Skin epidermis (tissue), 12 donors: ENCODE measurements at regions not wholly inside any gene's neighbourhood (a gene's known extent, or its start where the extent isn't known, plus 50 kb on each side); places are given as distances from the start of the nearest gene placed in this dataset.

Experiments
- H3K27ac ChIP-seq, 21 experiments: fragments of 200-600 bp; sonication (generic) in 11 of 21; one replicate each; pipeline ENCODE4 v1.5.0; 2020; ENCODE audit warnings: mild to moderate bottlenecking in 3 of 21, inconsistent platforms in 2 of 21, moderate library complexity in 2 of 21
- H3K4me3 ChIP-seq, 7 experiments: fragments of 200-600 bp; sonication (generic) in 2 of 7; one replicate each; pipeline ENCODE4 v1.5.0; 2020; ENCODE audit warnings: inconsistent platforms in 2 of 7, mild to moderate bottlenecking in 2 of 7, moderate library complexity in 1 of 7

GRCh38 chr19:28427376-28428083 is 785.4 kb downstream of the UQCRFS1 start:
- H3K27ac ChIP-seq = no peak overlapping the region
- no peak overlapping the region for H3K4me3 ChIP-seq

DNA sequence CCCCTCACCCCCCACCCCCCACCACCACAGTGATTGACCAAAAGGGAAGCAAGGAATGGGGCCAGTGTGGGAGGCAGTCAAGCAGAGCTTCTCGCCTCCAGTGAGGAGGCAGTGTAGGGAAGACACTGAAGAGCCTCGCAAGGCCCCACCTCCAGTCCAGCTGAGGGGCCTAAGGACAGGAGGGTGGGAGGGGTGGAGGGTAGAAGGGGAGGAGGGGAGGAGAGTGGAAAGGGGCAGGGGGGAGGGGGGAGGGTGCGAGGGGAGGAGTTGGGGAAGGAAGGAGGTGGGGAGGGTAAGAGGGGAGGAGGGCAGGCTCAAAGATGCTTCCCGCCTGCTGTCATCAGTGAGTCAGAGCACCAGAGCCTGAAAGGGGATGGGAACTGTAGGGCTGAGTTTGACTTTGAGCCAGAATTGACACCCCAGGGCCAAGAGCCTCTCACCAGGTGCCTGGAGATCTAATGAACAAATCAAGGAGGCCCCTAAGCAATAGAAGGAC is 786.2 kb downstream of the UQCRFS1 start:
- Histone ChIP-seq H3K27ac (no peak overlapping the region), H3K4me3 (no peak overlapping the region)

- Histone ChIP-seq H3K4me3 (no peak overlapping the region), H3K27ac (no peak overlapping the region)
Observed at GRCh38 chr19:28426110-28426729, 786.7 kb downstream of the UQCRFS1 start.

GRCh38 chr19:28425046-28425931 is 787.7 kb downstream of the UQCRFS1 start:
- Histone ChIP-seq H3K27ac (no peak overlapping the region), H3K4me3 (no peak overlapping the region)

- Histone ChIP-seq H3K4me3 (no peak overlapping the region), H3K27ac (no peak overlapping the region)
Observed at GRCh38 chr19:28424662-28425045, 788.3 kb downstream of the UQCRFS1 start.

DNA sequence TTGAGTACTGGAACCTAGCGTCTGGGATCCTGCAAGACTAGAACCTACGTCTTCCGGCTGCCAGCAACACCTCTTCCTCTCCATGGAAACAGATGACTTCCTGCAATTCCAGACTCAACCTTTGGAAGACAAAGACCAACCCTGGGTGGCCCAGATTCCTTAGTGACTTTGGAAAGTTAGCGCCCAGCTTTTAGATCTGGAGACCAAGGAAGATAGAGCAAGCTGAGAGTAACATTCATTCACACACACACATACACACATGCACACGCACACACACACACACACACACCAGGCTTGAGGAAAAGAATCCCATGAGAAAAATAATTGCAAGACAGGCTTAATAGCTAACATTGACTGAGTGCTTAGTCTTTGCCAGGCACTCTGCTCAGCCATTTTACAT is 788.9 kb downstream of the UQCRFS1 start:
- Histone ChIP-seq H3K4me3 (no peak overlapping the region), H3K27ac (no peak overlapping the region)

DNA sequence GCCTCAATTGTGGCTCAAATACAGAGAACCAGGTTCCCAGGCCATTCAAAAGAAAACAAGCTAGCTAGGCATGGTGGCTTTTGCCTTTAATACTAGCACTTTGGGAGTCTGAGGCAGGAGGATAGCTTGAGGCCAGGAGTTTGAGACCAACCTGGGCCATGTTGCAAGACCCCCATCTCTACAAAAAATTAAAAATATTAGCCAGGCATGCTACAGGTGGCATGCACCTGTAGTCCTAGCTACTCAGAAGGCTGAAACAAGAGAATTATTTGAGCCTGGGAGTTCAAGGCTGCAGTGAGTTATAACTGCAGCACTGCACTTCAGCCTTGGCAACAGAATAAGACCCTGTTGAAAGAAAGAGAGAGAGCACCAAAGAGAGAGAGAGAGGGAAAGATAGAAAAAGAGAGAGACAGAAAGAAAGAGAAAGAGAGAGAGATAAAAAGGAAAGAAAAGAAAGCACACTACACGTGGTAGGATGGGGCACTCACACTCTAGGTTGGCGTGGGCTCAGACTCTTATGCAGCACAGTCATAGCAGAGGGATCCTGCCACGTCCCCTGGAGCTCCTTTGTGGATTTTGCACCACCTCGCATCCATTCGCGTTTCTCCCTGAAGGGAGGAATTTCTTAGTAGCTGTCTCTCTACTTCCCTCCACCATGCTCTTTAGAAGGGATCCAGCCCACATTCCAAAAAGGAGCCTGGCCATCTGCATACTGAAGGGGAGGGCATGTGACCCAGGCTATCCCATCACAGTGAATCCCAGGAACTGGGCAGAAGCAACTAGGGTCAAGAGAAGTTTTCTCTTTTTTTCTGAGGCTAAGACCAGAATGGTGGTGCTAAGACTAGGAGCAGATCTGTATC is 789.9 kb downstream of the UQCRFS1 start:
- no peak overlapping the region for H3K4me3 ChIP-seq
- H3K27ac ChIP-seq = no peak overlapping the region

DNA sequence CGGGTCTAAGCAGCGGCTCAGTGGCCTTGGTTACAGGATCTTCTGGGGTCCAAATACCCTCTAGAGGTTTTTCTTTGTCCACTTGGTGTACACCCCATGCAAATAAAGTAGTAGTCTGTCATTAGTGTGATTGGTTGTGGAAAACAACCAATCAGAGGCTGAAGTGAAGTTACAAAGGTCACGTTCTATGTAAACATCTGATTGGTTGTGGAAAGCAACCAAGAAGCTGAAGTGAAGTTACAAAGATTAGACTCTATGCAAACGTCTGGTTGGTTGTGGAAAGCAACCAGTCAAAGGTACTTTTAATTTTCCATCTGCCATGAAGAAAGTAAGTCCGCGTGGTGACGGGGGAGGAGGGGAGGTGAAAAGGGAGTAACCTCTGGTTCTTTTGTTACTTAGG is 790.9 kb downstream of the UQCRFS1 start:
- Histone ChIP-seq H3K4me3 (no peak overlapping the region), H3K27ac (no peak overlapping the region)

DNA sequence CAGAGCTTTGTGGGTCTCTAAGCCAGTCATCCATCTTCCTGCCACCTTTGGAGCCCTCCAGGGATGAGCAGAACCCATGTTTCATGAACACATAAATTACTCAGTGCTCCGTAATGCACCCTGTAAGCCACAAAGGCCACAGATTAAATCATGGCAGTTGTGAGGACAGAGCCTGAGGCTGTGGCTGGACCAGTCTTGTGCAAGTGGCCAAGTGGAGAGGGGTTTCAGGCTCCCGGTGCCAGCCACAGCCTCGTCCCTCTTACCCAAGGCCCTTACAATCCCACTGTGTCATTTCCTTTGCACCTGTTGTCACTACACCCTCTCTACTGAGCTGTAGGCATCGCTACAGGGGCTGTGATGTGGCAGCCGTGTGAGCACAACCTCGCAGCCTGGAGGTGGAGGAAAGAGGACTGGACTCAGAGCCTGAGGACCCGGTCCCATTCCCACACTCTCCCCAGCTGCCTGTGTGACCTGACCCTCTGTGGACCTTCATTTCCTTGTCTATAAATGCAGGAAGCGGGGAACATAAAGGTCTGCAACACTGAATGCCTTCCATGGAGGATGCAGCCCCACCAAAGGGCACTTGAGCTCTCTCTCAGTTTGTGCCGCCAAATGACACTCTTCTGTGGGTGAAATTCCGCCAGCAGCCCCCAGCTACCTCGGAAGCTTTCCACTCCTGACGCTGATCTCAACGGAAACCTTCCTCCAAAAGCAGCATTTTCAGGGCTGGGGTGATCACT is 792.0 kb downstream of the UQCRFS1 start:
- Histone ChIP-seq H3K4me3 (no peak overlapping the region), H3K27ac (no peak overlapping the region)

GRCh38 chr19:28419312-28419711 is 793.6 kb downstream of the UQCRFS1 start:
- Histone ChIP-seq H3K4me3 (no peak overlapping the region), H3K27ac (no peak overlapping the region)

- H3K4me3 ChIP-seq = no peak overlapping the region
- no peak overlapping the region for H3K27ac ChIP-seq
Observed at GRCh38 chr19:28417361-28417760, 795.6 kb downstream of the UQCRFS1 start.

DNA sequence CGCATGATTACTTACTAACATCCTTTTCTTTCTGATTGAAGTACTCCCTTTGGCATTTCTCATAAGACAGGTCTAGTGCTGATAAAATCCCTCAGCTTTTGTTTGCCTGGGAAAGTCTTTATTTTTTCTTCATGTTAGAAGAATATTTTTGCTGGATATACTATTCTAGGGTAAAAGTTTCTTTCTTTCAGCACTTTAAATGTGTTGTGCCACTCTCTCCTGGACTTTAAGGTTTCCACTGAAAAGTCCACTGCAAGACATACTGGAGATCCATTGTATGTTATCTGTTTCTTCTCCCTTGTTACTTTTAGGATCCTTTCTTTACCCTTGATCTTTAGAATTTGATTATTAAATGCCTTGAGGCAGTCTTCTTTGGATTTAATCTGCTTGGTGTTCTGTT is 796.7 kb downstream of the UQCRFS1 start:
- Histone ChIP-seq H3K27ac (no peak overlapping the region), H3K4me3 (no peak overlapping the region)

DNA sequence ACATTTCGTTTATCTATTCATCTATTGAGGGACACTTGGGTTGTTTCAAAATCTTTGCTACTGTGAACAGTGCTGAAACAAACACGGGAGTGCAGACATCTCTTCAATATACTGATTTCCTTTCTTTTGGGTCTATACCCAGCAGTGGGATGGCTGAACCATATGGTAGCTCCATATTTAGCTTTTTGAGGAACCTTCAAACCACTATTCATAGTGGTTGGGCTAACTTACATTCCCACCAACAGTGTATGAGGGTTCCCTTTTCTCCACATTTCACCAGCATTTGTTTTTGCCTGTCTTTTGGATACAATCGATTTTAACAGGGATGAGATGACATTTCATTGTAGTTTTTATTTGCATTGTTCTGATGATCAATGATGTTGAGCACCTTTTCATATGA is 798.2 kb downstream of the UQCRFS1 start:
- no peak overlapping the region for H3K27ac ChIP-seq
- H3K4me3 ChIP-seq = no peak overlapping the region

DNA sequence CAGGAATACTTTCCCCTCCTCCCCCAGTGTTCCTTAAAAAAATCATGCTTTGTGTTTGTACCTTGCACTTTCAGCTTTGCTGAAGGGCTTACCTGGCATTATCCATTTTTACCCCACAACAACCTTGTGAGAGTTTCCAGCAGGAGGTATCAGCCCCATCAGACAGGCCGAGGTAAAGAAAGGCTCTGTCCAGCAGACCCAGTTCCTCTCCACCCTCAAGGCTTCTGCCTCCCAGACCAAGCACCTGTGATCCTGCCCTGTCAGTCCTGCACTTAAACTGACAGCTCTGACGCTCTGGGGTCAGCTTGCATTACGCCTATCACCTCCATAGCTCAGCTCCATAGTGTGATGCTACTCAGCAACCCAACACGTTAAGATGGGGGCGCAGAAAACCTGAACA is 803.1 kb downstream of the UQCRFS1 start:
- Histone ChIP-seq H3K27ac (no peak overlapping the region), H3K4me3 (no peak overlapping the region)

- H3K4me3 ChIP-seq = no peak overlapping the region
Observed at GRCh38 chr19:28406966-28407365, 806.0 kb downstream of the UQCRFS1 start.

GRCh38 chr19:28405346-28405742 is 807.6 kb downstream of the UQCRFS1 start:
- Histone ChIP-seq H3K27ac (no peak overlapping the region), H3K4me3 (no peak overlapping the region)

More at GRCh38 chr19:28406966-28407365, 806.0 kb downstream of the UQCRFS1 start:
- H3K27ac ChIP-seq = no peak overlapping the region

- H3K27ac ChIP-seq = no peak overlapping the region
- H3K4me3 ChIP-seq = no peak overlapping the region
Observed at GRCh38 chr19:28404472-28404871, 808.5 kb downstream of the UQCRFS1 start.

DNA sequence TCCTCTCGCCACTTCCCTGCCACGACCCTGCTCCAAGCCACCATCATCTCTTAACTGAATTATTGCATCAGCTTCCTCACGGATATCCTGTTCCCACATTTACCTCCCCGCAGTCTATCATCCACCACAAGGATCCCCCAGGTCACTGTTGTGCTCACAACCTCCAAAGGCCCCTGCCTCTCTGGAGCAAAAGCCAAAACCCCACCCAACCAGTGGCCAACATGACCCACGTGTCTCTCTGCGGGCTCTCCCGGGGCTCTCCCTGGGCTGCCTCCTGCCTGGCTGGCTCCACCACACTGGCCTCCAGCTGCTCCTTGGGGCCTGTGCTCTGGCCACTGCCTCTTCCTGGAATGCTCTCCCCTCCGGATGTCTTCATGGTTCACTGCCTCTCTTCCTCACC is 809.3 kb downstream of the UQCRFS1 start:
- H3K27ac ChIP-seq = no peak overlapping the region
- no peak overlapping the region for H3K4me3 ChIP-seq

DNA sequence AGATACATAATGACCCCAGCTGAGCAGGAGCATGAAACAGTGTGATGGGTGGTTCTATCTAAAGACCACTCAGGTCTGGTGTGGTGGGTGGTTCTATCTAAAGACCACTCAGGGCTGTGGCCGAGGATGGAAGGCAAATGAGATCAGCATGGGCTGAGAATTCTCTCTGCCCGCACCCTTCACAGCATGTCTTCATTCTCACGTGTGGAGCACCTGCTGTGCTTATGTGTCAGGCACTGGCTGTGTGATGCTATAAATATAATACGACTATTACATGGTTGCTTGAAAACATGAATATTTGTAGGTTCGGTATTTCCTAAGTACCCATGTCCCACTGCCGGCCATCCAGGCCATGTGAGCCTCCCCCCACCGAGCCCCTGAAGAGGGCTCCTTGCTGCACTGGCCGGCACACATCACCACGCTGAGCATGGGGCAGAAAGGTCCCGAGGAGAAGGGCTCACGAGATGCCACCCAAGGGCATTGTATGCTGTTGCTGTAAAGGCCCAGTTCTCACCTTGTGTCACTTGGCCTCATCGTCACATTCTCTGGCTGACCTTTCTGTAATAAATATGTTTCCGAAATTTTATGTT is 810.2 kb downstream of the UQCRFS1 start:
- Histone ChIP-seq H3K27ac (no peak overlapping the region), H3K4me3 (no peak overlapping the region)
